ENCODE measurements at regions not wholly inside any gene's neighbourhood (a gene's known extent, or its start where the extent isn't known, plus 50 kb on each side); places are given as distances from the start of the nearest gene placed in this dataset.

DNA sequence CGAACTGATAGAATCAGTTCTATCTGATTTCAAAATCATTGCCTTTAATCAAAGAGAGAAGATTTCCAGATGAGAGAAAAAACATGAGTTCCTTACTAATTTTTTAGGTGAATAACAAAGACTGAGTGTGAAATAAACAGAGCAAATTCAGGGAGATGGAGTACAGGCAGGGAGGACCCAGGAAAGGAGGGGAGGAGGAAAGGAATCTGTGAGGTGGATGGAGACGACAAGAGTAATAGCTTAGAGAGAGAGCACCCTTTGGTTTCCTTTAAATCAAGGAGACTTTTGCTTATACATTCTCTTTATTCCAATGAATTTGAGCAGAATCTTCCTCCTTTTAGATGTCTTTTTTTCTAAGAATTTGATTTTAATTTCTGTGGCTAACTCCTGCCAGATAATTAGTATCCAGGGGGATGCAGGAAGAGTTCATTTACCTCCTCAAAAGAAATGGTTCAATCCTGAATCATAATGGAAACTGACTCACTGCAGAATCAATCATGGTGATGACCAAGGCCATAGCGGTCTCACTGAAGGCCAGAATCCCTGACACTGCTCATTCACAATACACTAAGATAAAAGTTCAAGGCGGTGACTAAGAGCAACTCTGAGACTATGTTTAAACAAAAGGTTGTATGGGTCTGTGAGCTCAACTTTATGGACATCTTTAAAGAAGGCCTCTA is 234.0 kb upstream of the ZC3H12C start:
- H3K4me3 ChIP-seq (ENCODE audit: low read length): no peak overlapping the region
- TF ChIP-seq, protein P1, sequence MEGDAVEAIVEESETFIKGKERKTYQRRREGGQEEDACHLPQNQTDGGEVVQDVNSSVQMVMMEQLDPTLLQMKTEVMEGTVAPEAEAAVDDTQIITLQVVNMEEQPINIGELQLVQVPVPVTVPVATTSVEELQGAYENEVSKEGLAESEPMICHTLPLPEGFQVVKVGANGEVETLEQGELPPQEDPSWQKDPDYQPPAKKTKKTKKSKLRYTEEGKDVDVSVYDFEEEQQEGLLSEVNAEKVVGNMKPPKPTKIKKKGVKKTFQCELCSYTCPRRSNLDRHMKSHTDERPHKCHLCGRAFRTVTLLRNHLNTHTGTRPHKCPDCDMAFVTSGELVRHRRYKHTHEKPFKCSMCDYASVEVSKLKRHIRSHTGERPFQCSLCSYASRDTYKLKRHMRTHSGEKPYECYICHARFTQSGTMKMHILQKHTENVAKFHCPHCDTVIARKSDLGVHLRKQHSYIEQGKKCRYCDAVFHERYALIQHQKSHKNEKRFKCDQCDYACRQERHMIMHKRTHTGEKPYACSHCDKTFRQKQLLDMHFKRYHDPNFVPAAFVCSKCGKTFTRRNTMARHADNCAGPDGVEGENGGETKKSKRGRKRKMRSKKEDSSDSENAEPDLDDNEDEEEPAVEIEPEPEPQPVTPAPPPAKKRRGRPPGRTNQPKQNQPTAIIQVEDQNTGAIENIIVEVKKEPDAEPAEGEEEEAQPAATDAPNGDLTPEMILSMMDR (conservative IDR thresholded peaks at IDR 0.05; ENCODE audit: low read depth, low read length): no peak
- no peak for DNase-seq (ENCODE audit: low read depth)

DNA sequence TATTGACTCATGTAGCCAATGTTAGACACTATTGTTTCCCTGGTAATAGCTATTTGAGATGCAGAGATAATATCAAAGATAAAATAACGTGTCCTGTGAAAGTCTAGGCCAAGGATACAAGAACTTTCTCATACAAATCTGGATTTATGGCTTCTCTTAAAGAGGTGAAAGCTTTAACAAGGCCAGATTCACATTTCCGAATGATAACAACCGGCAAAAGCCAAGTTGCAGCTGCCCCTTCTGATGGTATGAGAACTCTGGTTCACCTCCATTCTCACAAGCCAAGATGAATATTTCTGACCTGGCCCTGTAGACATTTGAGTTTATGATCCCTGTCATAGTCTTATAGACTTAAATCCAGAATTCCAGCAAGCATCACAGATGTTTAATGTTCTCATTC is 230.4 kb upstream of the ZC3H12C start:
- H3K4me3 ChIP-seq (ENCODE audit: low read length): no peak overlapping the region

DNA sequence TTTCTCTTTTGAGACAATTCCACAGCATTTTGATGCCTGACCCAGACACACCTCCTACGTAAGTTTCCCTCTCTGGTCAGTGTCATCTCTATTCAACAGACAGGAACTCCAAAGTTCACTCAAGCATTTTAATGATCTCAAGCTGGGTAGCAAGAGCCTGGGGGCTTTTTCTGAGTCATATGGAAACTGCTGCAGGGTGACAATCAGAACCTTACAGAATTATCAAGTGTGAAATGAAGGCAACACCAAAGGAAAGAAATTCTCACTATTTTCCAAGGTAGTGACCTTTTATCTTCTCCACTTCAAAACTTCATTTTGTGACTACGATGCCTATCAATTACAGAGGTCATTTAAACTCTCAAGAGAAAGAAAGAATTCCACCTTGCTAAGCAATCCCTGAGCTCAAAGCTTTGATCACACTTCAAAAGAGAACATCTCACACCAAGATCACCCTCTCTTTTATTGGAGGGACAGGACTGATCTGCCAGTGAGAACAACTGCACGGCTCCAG is 229.0 kb upstream of the ZC3H12C start:
- TF ChIP-seq, protein P1 (conservative IDR thresholded peaks at IDR 0.05; ENCODE audit: low read depth, low read length): no peak
- no peak overlapping the region for H3K4me3 ChIP-seq (ENCODE audit: low read length)
- no peak for DNase-seq (ENCODE audit: low read depth)

More for the DNA sequence above, 230.4 kb upstream of the ZC3H12C start:
- no peak for DNase-seq (ENCODE audit: low read depth)
- TF ChIP-seq, protein P1 (conservative IDR thresholded peaks at IDR 0.05; ENCODE audit: low read depth, low read length): no peak

DNA sequence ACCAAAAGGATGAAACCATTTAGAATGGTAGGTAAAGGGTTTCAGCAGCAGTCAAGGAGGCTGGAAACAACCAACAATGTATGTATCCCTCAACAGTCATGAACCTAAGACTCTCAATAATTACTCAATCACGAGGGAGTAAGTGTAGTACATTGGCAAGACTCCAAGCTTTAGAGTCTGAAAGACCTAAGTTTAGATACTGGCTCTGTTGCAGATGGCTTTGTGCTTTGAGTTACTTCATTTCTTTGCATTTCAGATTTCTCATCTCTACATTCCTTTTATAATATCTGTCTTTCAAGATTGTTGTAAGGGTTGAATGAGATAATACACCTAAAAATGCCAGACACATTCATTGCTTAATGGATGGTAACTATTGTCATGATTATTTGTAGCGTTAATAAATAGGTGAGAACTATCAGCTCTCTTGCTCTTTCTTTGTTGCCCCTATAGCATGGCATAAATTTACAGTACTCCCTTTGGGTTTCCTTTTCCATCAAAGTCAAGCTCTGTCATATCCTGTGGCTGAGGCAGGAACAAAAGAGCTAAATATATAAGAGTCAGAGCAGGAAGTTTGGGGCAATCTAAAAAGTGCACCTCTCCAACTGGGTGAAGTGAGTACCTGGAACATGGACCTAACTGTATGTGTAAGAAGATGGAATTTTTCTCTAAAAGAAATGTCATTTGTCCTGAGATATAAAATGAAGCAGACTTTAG is 228.2 kb upstream of the ZC3H12C start:
- no peak overlapping the region for H3K4me3 ChIP-seq (ENCODE audit: low read length)
- DNase-seq (ENCODE audit: low read depth): peak; percentile 68
- TF ChIP-seq, protein P1 (conservative IDR thresholded peaks at IDR 0.05; ENCODE audit: low read depth, low read length): no peak

DNA sequence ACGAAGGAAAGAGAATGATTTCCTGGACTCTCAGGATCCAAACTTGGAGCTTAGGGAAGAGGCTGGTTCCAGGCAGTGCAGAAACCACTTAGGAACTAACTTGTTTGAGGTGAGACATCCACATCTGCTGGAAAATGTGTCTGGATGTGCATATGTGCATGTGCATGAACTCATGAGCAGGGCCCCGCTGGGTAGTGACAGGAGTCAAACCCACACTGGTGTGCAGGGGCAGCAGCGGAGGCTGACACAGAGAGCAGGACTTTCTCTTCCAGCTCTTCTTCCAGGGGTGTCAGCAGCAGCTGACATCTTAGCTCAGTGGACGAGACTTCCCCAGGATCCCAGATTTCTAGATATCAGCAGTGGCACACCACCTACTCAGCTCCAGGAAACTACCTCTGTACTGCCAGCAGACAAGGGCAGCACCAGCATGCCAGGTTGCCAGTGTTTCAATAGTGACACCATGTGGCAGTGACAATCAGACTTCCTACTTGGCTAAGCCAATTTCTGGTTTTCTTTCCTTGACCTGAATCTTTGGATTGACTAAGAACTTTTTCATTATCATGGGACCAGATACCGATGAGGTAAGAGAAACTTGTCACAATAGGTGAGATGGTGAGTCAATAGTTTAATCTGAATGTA is 227.5 kb upstream of the ZC3H12C start:
- no peak overlapping the region for H3K4me3 ChIP-seq (ENCODE audit: low read length)
- TF ChIP-seq, protein P1 (conservative IDR thresholded peaks at IDR 0.05; ENCODE audit: low read depth, low read length): peak; percentile 21
- DNase-seq (ENCODE audit: low read depth): no peak

DNA sequence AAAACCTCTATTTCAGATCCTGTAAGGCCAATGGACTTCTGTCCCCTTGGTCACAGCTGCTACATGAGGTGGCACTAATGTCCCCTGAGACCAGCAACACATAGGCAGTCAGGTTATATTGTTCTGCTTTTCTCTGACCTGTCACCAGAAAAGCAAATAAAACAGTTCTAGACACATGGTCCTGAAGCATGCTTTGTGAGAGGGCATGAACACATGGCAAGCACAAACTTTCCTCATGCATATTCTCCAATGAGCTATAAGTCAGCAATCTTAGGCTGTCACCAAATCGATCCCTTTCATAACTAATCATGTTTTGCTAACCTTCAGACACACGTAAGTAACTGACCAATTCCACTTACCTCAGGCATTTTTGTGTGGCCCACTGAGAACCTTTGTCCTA is 225.4 kb upstream of the ZC3H12C start:
- TF ChIP-seq, protein P1 (conservative IDR thresholded peaks at IDR 0.05; ENCODE audit: low read depth, low read length): no peak
- no peak overlapping the region for H3K4me3 ChIP-seq (ENCODE audit: low read length)
- DNase-seq (ENCODE audit: low read depth): no peak

Measured in retinal pigment epithelial cell (primary cell).